DOHH2 (cell line): ENCODE measurements at regions not wholly inside any gene's neighbourhood (a gene's known extent, or its start where the extent isn't known, plus 50 kb on each side); places are given as distances from the start of the nearest gene placed in this dataset.

Experiments
- EZH2phosphoT487 ChIP-seq: fragments of 200-600 bp; sonication (generic); IDR thresholded peaks from 2 replicates; pipeline ENCODE4 v1.6.1; 2017; ENCODE audit warnings: borderline replicate concordance, mild to moderate bottlenecking, antibody characterized with exemption, low read length, moderate library complexity, mixed read lengths
- TF ChIP-seq, protein P1 (sequence below): fragments of 200-600 bp; sonication (generic); IDR thresholded peaks from one replicate; pipeline ENCODE4 v1.5.1; 2014; ENCODE audit warnings: antibody characterized with exemption, mild to moderate bottlenecking, low read depth, low read length; ENCODE audit not compliant: poor library complexity, severe bottlenecking

DNA sequence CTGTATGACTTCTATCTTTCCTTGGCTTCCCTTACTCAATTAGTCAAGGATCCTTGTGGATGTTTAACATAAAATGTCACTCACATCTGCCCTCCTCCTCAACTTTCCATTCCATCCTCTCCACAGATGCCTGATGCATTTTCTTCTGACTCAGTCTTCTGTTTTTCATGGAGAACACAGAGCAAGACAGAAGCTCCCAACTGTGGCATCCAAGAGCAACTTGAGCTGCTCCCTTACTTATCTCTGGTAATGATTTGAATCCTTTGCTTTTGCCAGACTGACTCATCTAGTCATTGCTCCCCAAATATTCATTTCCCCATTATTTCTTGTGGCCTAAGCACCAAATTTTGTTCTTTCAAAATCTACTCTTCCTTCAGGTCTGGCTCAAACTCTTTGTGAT is 120.6 kb downstream of the LYPLAL1 start:
- TF ChIP-seq, protein P1, sequence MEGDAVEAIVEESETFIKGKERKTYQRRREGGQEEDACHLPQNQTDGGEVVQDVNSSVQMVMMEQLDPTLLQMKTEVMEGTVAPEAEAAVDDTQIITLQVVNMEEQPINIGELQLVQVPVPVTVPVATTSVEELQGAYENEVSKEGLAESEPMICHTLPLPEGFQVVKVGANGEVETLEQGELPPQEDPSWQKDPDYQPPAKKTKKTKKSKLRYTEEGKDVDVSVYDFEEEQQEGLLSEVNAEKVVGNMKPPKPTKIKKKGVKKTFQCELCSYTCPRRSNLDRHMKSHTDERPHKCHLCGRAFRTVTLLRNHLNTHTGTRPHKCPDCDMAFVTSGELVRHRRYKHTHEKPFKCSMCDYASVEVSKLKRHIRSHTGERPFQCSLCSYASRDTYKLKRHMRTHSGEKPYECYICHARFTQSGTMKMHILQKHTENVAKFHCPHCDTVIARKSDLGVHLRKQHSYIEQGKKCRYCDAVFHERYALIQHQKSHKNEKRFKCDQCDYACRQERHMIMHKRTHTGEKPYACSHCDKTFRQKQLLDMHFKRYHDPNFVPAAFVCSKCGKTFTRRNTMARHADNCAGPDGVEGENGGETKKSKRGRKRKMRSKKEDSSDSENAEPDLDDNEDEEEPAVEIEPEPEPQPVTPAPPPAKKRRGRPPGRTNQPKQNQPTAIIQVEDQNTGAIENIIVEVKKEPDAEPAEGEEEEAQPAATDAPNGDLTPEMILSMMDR, result no peak
- TF ChIP-seq EZH2phosphoT487, result no peak
